ENCODE measurements at regions not wholly inside any gene's neighbourhood (a gene's known extent, or its start where the extent isn't known, plus 50 kb on each side); places are given as distances from the start of the nearest gene placed in this dataset.

- TF ChIP-seq POLR2A (IDR thresholded peaks at IDR 0.05) (no peak), CTCF (IDR thresholded peaks at IDR 0.05) (no peak)
These were observed 332.1 kb upstream of the SOX11 start for GRCh38 chr2:5360081-5360480.

Data from lower leg skin (tissue), 3 donors.